HG02884 (cell line): ENCODE measurements at regions not wholly inside any gene's neighbourhood (a gene's known extent, or its start where the extent isn't known, plus 50 kb on each side); places are given as distances from the start of the nearest gene placed in this dataset.
"Not testable (repeated sequence)": the region's sequence is repeated elsewhere in the genome, so short reads cannot be mapped to it uniquely, and the experiment has no call there.

Source experiments
- ATAC-seq: cut with Tn5 transposase; IDR thresholded peaks from one replicate; pipeline ENCODE4 v1.9.1; 2021; ENCODE audit warnings: mild to moderate bottlenecking, moderate library complexity; ENCODE audit not compliant: unreplicated experiment

- ATAC-seq, result no peak
Observed at GRCh38 chrY:15871570-15871969, 1347.2 kb downstream of the NLGN4Y start.

- ATAC-seq, result not testable (repeated sequence)
Observed at GRCh38 chrY:15875881-15876280, 1351.6 kb downstream of the NLGN4Y start.

- not testable (repeated sequence) for ATAC-seq
Observed at GRCh38 chrY:15903524-15903923, 1379.2 kb downstream of the NLGN4Y start.

- ATAC-seq, result no peak
Observed at GRCh38 chrY:15905557-15905956, 1381.2 kb downstream of the NLGN4Y start.

GRCh38 chrY:15926499-15926898, 1402.2 kb downstream of the NLGN4Y start:
- no peak for ATAC-seq

GRCh38 chrY:15938791-15939190, 1414.5 kb downstream of the NLGN4Y start:
- ATAC-seq, result no peak

- no peak for ATAC-seq
Observed at GRCh38 chrY:15951041-15951440, 1426.7 kb downstream of the NLGN4Y start.

GRCh38 chrY:15968800-15969199, 1444.5 kb downstream of the NLGN4Y start:
- no peak for ATAC-seq

- ATAC-seq, result no peak
Observed at GRCh38 chrY:15973200-15973599, 1448.9 kb downstream of the NLGN4Y start.

- ATAC-seq, result no peak
Observed at GRCh38 chrY:15976771-15977170, 1452.4 kb downstream of the NLGN4Y start.

GRCh38 chrY:15978503-15978902, 1454.2 kb downstream of the NLGN4Y start:
- ATAC-seq, result no peak

- no peak for ATAC-seq
Observed at GRCh38 chrY:15984651-15985398, 1460.5 kb downstream of the NLGN4Y start.

GRCh38 chrY:15996014-15996413, 1471.7 kb downstream of the NLGN4Y start:
- no peak for ATAC-seq

- ATAC-seq, result no peak
Observed at GRCh38 chrY:16000751-16001150, 1476.4 kb downstream of the NLGN4Y start.

GRCh38 chrY:16001896-16002295, 1477.6 kb downstream of the NLGN4Y start:
- ATAC-seq, result no peak

GRCh38 chrY:16051908-16052643, 1527.7 kb downstream of the NLGN4Y start:
- no peak for ATAC-seq

- ATAC-seq, result no peak
Observed at GRCh38 chrY:16060141-16060540, 1535.8 kb downstream of the NLGN4Y start.

- no peak for ATAC-seq
Observed at GRCh38 chrY:16060686-16061085, 1536.4 kb downstream of the NLGN4Y start.

GRCh38 chrY:16071957-16072356, 1547.6 kb downstream of the NLGN4Y start:
- no peak for ATAC-seq

- ATAC-seq, result no peak
Observed at GRCh38 chrY:16075701-16076100, 1551.4 kb downstream of the NLGN4Y start.

- ATAC-seq, result no peak
Observed at GRCh38 chrY:16097325-16097724, 1573.0 kb downstream of the NLGN4Y start.

GRCh38 chrY:16101815-16102214, 1577.5 kb downstream of the NLGN4Y start:
- no peak for ATAC-seq
